K562 (cell line): ENCODE measurements at regions not wholly inside any gene's neighbourhood (a gene's known extent, or its start where the extent isn't known, plus 50 kb on each side); places are given as distances from the start of the nearest gene placed in this dataset.

Source experiments
- ATAC-seq: fragments of 200-7000 bp; cut with Tn5 transposase; 3 replicates; pipeline ENCODE4 v1.9.1; 2020; ENCODE audit warnings: moderate library complexity
- BruUV-seq: library from RNA; stranded (reverse); fragments of 400-500 nt; replicated peaks from 2 replicates; lab custom pipeline; 2021; lab: Mats Ljungman, UMichigan
- CTCF ChIA-PET: fragments of 300-600 bp; formaldehyde crosslinking; extraction: SDS; loops from one replicate; lab custom pipeline; 2021; ENCODE audit warnings: low intra/inter-chr PET ratio; lab: Yijun Ruan, JAX
- POLR2A ChIA-PET: fragments of 300-600, 350-650 bp; sonication (Branson Sonifier 250); formaldehyde crosslinking; extraction: SDS; loops from one replicate; lab custom pipeline; 2021; ENCODE audit warnings: antibody characterized with exemption, inconsistent platforms; lab: Yijun Ruan, JAX
- DNase-seq, 4 experiments: peaks; one replicate each; pipeline versions ENCODE4 v3.0.0 to v3.0.0-alpha.2; 2011 to 2018; ENCODE audit warnings: low spot score in 3 of 4, mixed read lengths in 3 of 4; ENCODE audit errors: extremely low read depth in 1 of 4
- FAIRE-seq: peaks from 2 replicates; lab custom pipeline; 2011; peaks lifted over from hg19 to GRCh38; lab: Jason Lieb, UNC
- H2AFZ ChIP-seq: 2 replicates; pipeline ENCODE4 v1.6.0; 2011; ENCODE audit warnings: low read depth, low read length, control low read depth, inconsistent platforms
- H3K27ac ChIP-seq: fragments of 200-600 bp; 3 replicates; pipeline ENCODE4 v1.8.0; 2011; ENCODE audit warnings: low read depth, mild to moderate bottlenecking, control low read depth, inconsistent platforms, low read length, moderate library complexity, mixed read lengths; ENCODE audit errors: extremely low read depth
- H3K27me3 ChIP-seq, 2 experiments: fragments of 300-600 bp in 1 of 2; 2 replicates in 1 of 2; 3 replicates in 1 of 2; pipeline versions ENCODE4 v1.6.0 to v1.8.0; 2011; ENCODE audit warnings: inconsistent platforms in 2 of 2, low read length in 2 of 2, mild to moderate bottlenecking in 1 of 2, mixed read lengths in 1 of 2, moderate library complexity in 1 of 2; ENCODE audit not compliant: control insufficient read depth in 2 of 2, insufficient read depth in 2 of 2
- H3K36me3 ChIP-seq: fragments of 300-600 bp; 3 replicates; pipeline ENCODE4 v1.8.0; 2011; ENCODE audit warnings: mild to moderate bottlenecking, low read length, inconsistent platforms; ENCODE audit not compliant: control insufficient read depth, insufficient read depth
- H3K4me1 ChIP-seq, 2 experiments: fragments of 200-600 bp in 1 of 2; replicated peaks in 1 of 2; 2 replicates in 1 of 2; 3 replicates in 1 of 2; pipeline versions ENCODE4 v1.5.1 to v1.8.0; 2011; ENCODE audit warnings: inconsistent platforms in 2 of 2, low read length in 2 of 2, mild to moderate bottlenecking in 1 of 2, mixed read lengths in 1 of 2, moderate library complexity in 1 of 2; ENCODE audit not compliant: control insufficient read depth in 2 of 2, insufficient read depth in 2 of 2
- H3K4me2 ChIP-seq: 2 replicates; pipeline ENCODE4 v1.6.1; 2011; ENCODE audit warnings: low read length, control low read depth, inconsistent platforms, mixed read lengths; ENCODE audit not compliant: insufficient read depth
- H3K4me3 ChIP-seq: fragments of 200-600 bp; sonication (generic), shearing (Covaris generic); 2 replicates; pipeline ENCODE4 v1.5.1; 2016; ENCODE audit warnings: control low read depth, inconsistent platforms
- H3K79me2 ChIP-seq: fragments of 200-600 bp; 3 replicates; pipeline ENCODE4 v1.8.0; 2011; ENCODE audit warnings: low read length, inconsistent platforms; ENCODE audit not compliant: control insufficient read depth, insufficient read depth
- H3K9ac ChIP-seq, 2 experiments: 2 replicates each; pipeline versions ENCODE4 v1.6.0 to v1.6.1; 2011; ENCODE audit warnings: low read depth in 2 of 2, low read length in 2 of 2, control low read depth in 1 of 2, inconsistent platforms in 1 of 2, mild to moderate bottlenecking in 1 of 2, mixed read lengths in 1 of 2; ENCODE audit not compliant: insufficient read depth in 1 of 2
- H3K9me1 ChIP-seq: one replicate; pipeline ENCODE4 v1.6.0; 2011; ENCODE audit warnings: inconsistent platforms, mild to moderate bottlenecking, low read length, moderate library complexity; ENCODE audit not compliant: control insufficient read depth, insufficient read depth
- H3K9me3 ChIP-seq: replicated peaks from 2 replicates; pipeline ENCODE4 v1.5.1; 2011; ENCODE audit warnings: low read depth, low read length, inconsistent platforms; ENCODE audit not compliant: control insufficient read depth, insufficient read depth
- H4K20me1 ChIP-seq: replicated peaks from 2 replicates; pipeline ENCODE4 v1.6.1; 2011; ENCODE audit warnings: low read length, inconsistent platforms, mixed read lengths; ENCODE audit not compliant: control insufficient read depth, insufficient read depth
- ATF1 ChIP-seq, 2 experiments: fragments of 450-650 bp in 1 of 2; IDR thresholded peaks; 2 replicates each; pipeline ENCODE4 v1.6.1; 2016; ENCODE audit warnings: missing compliant biosample characterization in 1 of 2, missing genetic modification characterization in 1 of 2
- CHD4 ChIP-seq: fragments of 200-600 bp; sonication (generic); IDR thresholded peaks from 3 replicates; pipeline ENCODE4 v1.6.1; 2012; ENCODE audit warnings: low read depth, mild to moderate bottlenecking, mixed read lengths, low read length, inconsistent platforms; ENCODE audit not compliant: insufficient read depth, insufficient replicate concordance, poor library complexity, severe bottlenecking
- ETV5 ChIP-seq: sonication (generic); formaldehyde crosslinking; IDR thresholded peaks from 2 replicates; pipeline ENCODE4 v1.4.0; 2020; ENCODE audit warnings: low read depth, mild to moderate bottlenecking, missing genetic modification reagents
- HDAC6 ChIP-seq: IDR thresholded peaks from 2 replicates; pipeline ENCODE4 v1.6.1; 2012; ENCODE audit warnings: low read depth, mild to moderate bottlenecking, control low read depth, inconsistent platforms, low read length, moderate library complexity
- HSF4 ChIP-seq: fragments of 250-450 bp; sonication (Bioruptor Pico); IDR thresholded peaks from 2 replicates; pipeline ENCODE4 v2.1.2; 2022; ENCODE audit warnings: mild to moderate bottlenecking, moderate library complexity, borderline replicate concordance
- MAFG ChIP-seq: fragments of 450-650 bp; conservative IDR thresholded peaks from 2 replicates; pipeline ENCODE4 v1.6.1; 2016; ENCODE audit warnings: missing genetic modification characterization, missing compliant biosample characterization
- RBM15 ChIP-seq: fragments of 200-400 bp; formaldehyde crosslinking; IDR thresholded peaks from 2 replicates; pipeline ENCODE4 v1.6.1; 2018; ENCODE audit warnings: mild to moderate bottlenecking, low read length, moderate library complexity; ENCODE audit not compliant: insufficient read depth
- ZNF133 ChIP-seq: fragments of 250-450 bp; sonication (Bioruptor Pico); IDR thresholded peaks from 2 replicates; pipeline ENCODE4 v1.4.0; 2020; ENCODE audit warnings: mild to moderate bottlenecking
- ZNF274 ChIP-seq: IDR thresholded peaks from 2 replicates; pipeline ENCODE4 v1.6.1; 2011; ENCODE audit warnings: low read depth, mild to moderate bottlenecking, low read length, moderate library complexity, borderline replicate concordance
- ZNF507 ChIP-seq: conservative IDR thresholded peaks from 2 replicates; pipeline ENCODE4 v1.6.1; 2017; ENCODE audit warnings: missing genetic modification characterization, missing compliant biosample characterization
- WGBS: fragments of 100-300 bp; shearing (Covaris generic); methylation state at CpG from one replicate; pipeline ENCODE4 v1.1.6; 2016; ENCODE audit warnings: low coverage, mixed read lengths; ENCODE audit not compliant: insufficient coverage; ENCODE audit errors: missing lambda C conversion rate; 5-methylcytosine and 5-hydroxymethylcytosine counted together
- in situ Hi-C: fragments of 300-500 bp; cut with MboI; formaldehyde crosslinking; loops from 4 replicates; pipeline ENCODE4 v1.15.0; 2018; ENCODE audit warnings: inconsistent platforms, mixed read lengths
- intact Hi-C: fragments of 100-400 bp; cut with micrococcal nuclease; formaldehyde crosslinking; loops from 2 replicates; pipeline ENCODE4 v1.14.2; 2022
- TF ChIP-seq, protein P1 (sequence below), 3 experiments: fragments of 200-800 bp in 1 of 3; fragments of 250-450 bp in 1 of 3; fragments of 450-650 bp in 1 of 3; sonication (Bioruptor Pico) in 1 of 3; sonication (Bioruptor generic) in 1 of 3; formaldehyde crosslinking in 1 of 3; IDR thresholded peaks; 2 replicates each; pipeline versions ENCODE4 v1.6.1 to v1.8.0; 2016 to 2022; ENCODE audit warnings: mild to moderate bottlenecking in 2 of 3, missing genetic modification characterization in 2 of 3, missing compliant biosample characterization in 1 of 3, moderate library complexity in 1 of 3
- TF ChIP-seq, protein P2 (sequence below), 2 experiments: fragments of 450-650 bp; IDR thresholded peaks; 2 replicates each; pipeline ENCODE4 v1.6.1; 2018; ENCODE audit warnings: mild to moderate bottlenecking in 2 of 2, low read depth in 1 of 2; ENCODE audit not compliant: partially characterized antibody in 2 of 2

DNA sequence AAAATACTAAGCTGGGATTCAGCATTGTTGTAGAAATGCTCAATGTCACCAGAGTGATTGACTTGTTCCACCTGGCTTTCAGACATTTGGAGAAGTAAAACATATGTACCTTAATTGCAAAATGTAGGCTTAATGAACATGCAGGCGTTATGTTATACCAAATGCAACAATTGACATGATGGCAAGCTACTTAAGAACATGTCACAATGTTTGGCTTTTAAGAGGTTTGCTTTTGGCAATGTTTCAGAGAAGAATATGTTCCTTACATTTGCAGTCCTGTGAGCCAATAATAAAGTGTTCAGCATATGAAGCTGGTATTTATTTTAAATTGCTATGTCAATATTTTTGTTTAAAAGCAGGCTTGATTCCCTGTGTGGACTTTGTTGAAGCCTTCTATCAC, 111.7 kb upstream of the NUDT12 start:
- Histone ChIP-seq H3K9me3 (no peaks in the 10 kb centered on the region), H3K9me1 (no peaks in the 10 kb centered on the region), H3K4me1 (no peaks in the 10 kb centered on the region), H3K36me3 (no peaks in the 10 kb centered on the region), H3K4me2 (no peak overlapping the region), H4K20me1 (no peaks in the 10 kb centered on the region), H3K4me3 (no peak overlapping the region), H3K79me2 (no peaks in the 10 kb centered on the region), H3K9ac (no peak overlapping the region), H3K27me3 (no peaks in the 10 kb centered on the region), H2AFZ (no peak overlapping the region), H3K27ac (no peak overlapping the region)
- TF ChIP-seq ZNF274 (no peak), HDAC6 (no peak), MAFG (tag) (no peak), ZNF133 (CRISPR knock-in tag) (no peak), ETV5 (no peak), HSF4 (CRISPR knock-in tag) (no peak), RBM15 (no peak), ZNF507 (no peak), CHD4 (no peak), ATF1 (CRISPR knock-in tag; IDR thresholded peaks at IDR 0.05) (no peak), ATF1 (tag; IDR thresholded peaks at IDR 0.05) (no peak)
- TF ChIP-seq, protein P1, sequence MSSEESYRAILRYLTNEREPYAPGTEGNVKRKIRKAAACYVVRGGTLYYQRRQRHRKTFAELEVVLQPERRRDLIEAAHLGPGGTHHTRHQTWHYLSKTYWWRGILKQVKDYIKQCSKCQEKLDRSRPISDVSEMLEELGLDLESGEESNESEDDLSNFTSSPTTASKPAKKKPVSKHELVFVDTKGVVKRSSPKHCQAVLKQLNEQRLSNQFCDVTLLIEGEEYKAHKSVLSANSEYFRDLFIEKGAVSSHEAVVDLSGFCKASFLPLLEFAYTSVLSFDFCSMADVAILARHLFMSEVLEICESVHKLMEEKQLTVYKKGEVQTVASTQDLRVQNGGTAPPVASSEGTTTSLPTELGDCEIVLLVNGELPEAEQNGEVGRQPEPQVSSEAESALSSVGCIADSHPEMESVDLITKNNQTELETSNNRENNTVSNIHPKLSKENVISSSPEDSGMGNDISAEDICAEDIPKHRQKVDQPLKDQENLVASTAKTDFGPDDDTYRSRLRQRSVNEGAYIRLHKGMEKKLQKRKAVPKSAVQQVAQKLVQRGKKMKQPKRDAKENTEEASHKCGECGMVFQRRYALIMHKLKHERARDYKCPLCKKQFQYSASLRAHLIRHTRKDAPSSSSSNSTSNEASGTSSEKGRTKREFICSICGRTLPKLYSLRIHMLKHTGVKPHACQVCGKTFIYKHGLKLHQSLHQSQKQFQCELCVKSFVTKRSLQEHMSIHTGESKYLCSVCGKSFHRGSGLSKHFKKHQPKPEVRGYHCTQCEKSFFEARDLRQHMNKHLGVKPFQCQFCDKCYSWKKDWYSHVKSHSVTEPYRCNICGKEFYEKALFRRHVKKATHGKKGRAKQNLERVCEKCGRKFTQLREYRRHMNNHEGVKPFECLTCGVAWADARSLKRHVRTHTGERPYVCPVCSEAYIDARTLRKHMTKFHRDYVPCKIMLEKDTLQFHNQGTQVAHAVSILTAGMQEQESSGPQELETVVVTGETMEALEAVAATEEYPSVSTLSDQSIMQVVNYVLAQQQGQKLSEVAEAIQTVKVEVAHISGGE (CRISPR knock-in tag; IDR thresholded peaks at IDR 0.05): no peak
- TF ChIP-seq, protein P2, sequence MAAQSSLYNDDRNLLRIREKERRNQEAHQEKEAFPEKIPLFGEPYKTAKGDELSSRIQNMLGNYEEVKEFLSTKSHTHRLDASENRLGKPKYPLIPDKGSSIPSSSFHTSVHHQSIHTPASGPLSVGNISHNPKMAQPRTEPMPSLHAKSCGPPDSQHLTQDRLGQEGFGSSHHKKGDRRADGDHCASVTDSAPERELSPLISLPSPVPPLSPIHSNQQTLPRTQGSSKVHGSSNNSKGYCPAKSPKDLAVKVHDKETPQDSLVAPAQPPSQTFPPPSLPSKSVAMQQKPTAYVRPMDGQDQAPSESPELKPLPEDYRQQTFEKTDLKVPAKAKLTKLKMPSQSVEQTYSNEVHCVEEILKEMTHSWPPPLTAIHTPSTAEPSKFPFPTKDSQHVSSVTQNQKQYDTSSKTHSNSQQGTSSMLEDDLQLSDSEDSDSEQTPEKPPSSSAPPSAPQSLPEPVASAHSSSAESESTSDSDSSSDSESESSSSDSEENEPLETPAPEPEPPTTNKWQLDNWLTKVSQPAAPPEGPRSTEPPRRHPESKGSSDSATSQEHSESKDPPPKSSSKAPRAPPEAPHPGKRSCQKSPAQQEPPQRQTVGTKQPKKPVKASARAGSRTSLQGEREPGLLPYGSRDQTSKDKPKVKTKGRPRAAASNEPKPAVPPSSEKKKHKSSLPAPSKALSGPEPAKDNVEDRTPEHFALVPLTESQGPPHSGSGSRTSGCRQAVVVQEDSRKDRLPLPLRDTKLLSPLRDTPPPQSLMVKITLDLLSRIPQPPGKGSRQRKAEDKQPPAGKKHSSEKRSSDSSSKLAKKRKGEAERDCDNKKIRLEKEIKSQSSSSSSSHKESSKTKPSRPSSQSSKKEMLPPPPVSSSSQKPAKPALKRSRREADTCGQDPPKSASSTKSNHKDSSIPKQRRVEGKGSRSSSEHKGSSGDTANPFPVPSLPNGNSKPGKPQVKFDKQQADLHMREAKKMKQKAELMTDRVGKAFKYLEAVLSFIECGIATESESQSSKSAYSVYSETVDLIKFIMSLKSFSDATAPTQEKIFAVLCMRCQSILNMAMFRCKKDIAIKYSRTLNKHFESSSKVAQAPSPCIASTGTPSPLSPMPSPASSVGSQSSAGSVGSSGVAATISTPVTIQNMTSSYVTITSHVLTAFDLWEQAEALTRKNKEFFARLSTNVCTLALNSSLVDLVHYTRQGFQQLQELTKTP (IDR thresholded peaks at IDR 0.05; ENCODE audit: low read depth in 1 of 2, partially characterized antibody in 2 of 2): no peak
- ATAC-seq: no peak
- POLR2A ChIA-PET: no interaction called here
- CTCF ChIA-PET: no interaction called here
- DNase-seq: no peak
- in situ Hi-C loops: no loop called here
- intact Hi-C loops: no loop called here
- FAIRE-seq: no peak
- 0% methylated on average over 1 of the region's 1 CpG for WGBS
- no TSS peak for BruUV-seq
